ENCODE measurements at regions not wholly inside any gene's neighbourhood (a gene's known extent, or its start where the extent isn't known, plus 50 kb on each side); places are given as distances from the start of the nearest gene placed in this dataset.
"Not testable (repeated sequence)": the region's sequence is repeated elsewhere in the genome, so short reads cannot be mapped to it uniquely, and the experiment has no call there.

DNA sequence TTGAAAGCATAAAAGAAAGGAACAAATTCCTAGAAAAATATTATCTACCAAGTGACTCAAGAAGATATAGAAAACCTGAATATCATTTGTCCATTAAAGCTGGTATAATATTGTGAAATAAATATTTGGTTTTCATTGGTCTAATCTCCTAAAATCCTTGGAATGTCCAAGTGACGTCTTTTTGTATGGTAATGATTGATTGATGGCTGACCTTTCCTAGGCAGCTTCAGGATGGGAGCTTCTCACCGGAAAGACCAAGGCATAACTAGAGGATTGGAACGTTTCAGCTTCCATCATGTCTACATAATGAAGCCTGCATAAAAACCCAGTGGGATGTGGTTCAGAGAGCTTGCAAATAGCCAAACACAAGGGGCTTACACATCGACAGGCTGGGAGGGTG lies 57.6 kb upstream of the MAN1A1 start:
- no peak overlapping the region for H3K4me2 ChIP-seq (ENCODE audit: low read length)
- no peaks in the 10 kb centered on the region for H3K36me3 ChIP-seq (replicated peaks; ENCODE audit: low read depth, low read length)
- no peak overlapping the region for H3K27ac ChIP-seq (ENCODE audit: low read length)
- H3K79me2 ChIP-seq (ENCODE audit: low read length) = no peaks in the 10 kb centered on the region
- no peak overlapping the region for H2AFZ ChIP-seq (ENCODE audit: low read depth, low read length)
- TF ChIP-seq, protein P1, sequence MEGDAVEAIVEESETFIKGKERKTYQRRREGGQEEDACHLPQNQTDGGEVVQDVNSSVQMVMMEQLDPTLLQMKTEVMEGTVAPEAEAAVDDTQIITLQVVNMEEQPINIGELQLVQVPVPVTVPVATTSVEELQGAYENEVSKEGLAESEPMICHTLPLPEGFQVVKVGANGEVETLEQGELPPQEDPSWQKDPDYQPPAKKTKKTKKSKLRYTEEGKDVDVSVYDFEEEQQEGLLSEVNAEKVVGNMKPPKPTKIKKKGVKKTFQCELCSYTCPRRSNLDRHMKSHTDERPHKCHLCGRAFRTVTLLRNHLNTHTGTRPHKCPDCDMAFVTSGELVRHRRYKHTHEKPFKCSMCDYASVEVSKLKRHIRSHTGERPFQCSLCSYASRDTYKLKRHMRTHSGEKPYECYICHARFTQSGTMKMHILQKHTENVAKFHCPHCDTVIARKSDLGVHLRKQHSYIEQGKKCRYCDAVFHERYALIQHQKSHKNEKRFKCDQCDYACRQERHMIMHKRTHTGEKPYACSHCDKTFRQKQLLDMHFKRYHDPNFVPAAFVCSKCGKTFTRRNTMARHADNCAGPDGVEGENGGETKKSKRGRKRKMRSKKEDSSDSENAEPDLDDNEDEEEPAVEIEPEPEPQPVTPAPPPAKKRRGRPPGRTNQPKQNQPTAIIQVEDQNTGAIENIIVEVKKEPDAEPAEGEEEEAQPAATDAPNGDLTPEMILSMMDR (IDR thresholded peaks at IDR 0.05; ENCODE audit: low read depth, low read length) = no peak
- no peak for TF ChIP-seq EZH2phosphoT487 (IDR thresholded peaks at IDR 0.05; ENCODE audit: low read depth)
- H3K9ac ChIP-seq (ENCODE audit: low read length) = no peak overlapping the region
- H3K27me3 ChIP-seq (ENCODE audit: low read depth, low read length) = no peaks in the 10 kb centered on the region
- no peak overlapping the region for H3K4me3 ChIP-seq (ENCODE audit: low read length)
- H4K20me1 ChIP-seq (ENCODE audit: insufficient read depth, low read length) = no peaks in the 10 kb centered on the region
- H3K9me3 ChIP-seq (ENCODE audit: insufficient read depth, low read length) = no peaks in the 10 kb centered on the region
- no peaks in the 10 kb centered on the region for H3K4me1 ChIP-seq (ENCODE audit: low read length)

GRCh38 chr6:119405114-119405513 lies 55.6 kb upstream of the MAN1A1 start:
- not testable (repeated sequence) for H3K4me3 ChIP-seq (ENCODE audit: low read length); H3K9me3 ChIP-seq (ENCODE audit: insufficient read depth, low read length); H2AFZ ChIP-seq (ENCODE audit: low read depth, low read length); H3K4me1 ChIP-seq (ENCODE audit: low read length); H3K36me3 ChIP-seq (replicated peaks; ENCODE audit: low read depth, low read length); H3K9ac ChIP-seq (ENCODE audit: low read length); H3K4me2 ChIP-seq (ENCODE audit: low read length); H4K20me1 ChIP-seq (ENCODE audit: insufficient read depth, low read length); H3K27ac ChIP-seq (ENCODE audit: low read length); H3K79me2 ChIP-seq (ENCODE audit: low read length); H3K27me3 ChIP-seq (ENCODE audit: low read depth, low read length)
